ENCODE measurements at regions not wholly inside any gene's neighbourhood (a gene's known extent, or its start where the extent isn't known, plus 50 kb on each side); places are given as distances from the start of the nearest gene placed in this dataset.

DNA sequence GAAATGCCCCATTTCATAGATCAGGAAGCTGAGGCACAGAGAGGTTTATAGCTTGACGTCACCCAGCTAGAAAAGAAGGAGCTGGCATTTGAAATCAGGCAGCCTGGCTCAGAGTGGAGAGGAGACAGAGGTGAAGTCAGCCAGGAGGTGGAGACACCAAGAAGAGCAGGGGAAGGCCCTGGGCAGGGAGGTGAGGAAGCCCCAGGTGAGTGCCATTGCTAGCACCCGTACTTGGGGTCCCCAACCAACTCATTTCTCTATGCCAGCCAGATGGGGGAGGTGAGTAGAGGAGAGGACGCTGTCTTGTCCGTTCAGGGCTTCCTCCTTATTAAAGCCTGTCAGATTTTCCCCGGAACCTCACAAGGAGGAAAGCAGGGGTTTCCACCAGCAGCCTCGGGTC lies 149.6 kb upstream of the TLE3 start:
- DNase-seq (peak in 1 of 5 donors; percentile 35), FAIRE-seq (no peak)
- Histone ChIP-seq H3K27ac (ENCODE audit: low read depth in 2 of 2, low read length in 2 of 2) (no peak overlapping the region), H3K9me3 (ENCODE audit: control insufficient read depth in 2 of 3, insufficient read depth in 1 of 3, low read length in 3 of 3) (no peaks in the 10 kb centered on the region), H3K36me3 (ENCODE audit: control insufficient read depth in 2 of 3, insufficient read depth in 3 of 3, low read length in 3 of 3) (no peaks in the 10 kb centered on the region), H3K4me3 (ENCODE audit: low read length in 3 of 3) (no peak overlapping the region), H3K4me1 (ENCODE audit: control insufficient read depth in 2 of 3, insufficient read depth in 2 of 3, low read depth in 1 of 3, low read length in 3 of 3) (peaks cover 3 to 12% (median 4%) of the 10 kb centered on the region in 3 donors), H3K9ac (ENCODE audit: low read length in 3 of 3) (no peak overlapping the region), H3K27me3 (ENCODE audit: control insufficient read depth, insufficient read depth, low read length) (no peaks in the 10 kb centered on the region)
- intact Hi-C loops (cut with DNase I) = no loop called here
- TF ChIP-seq, protein P1, sequence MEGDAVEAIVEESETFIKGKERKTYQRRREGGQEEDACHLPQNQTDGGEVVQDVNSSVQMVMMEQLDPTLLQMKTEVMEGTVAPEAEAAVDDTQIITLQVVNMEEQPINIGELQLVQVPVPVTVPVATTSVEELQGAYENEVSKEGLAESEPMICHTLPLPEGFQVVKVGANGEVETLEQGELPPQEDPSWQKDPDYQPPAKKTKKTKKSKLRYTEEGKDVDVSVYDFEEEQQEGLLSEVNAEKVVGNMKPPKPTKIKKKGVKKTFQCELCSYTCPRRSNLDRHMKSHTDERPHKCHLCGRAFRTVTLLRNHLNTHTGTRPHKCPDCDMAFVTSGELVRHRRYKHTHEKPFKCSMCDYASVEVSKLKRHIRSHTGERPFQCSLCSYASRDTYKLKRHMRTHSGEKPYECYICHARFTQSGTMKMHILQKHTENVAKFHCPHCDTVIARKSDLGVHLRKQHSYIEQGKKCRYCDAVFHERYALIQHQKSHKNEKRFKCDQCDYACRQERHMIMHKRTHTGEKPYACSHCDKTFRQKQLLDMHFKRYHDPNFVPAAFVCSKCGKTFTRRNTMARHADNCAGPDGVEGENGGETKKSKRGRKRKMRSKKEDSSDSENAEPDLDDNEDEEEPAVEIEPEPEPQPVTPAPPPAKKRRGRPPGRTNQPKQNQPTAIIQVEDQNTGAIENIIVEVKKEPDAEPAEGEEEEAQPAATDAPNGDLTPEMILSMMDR (IDR thresholded peaks at IDR 0.05; ENCODE audit: borderline replicate concordance, extremely low read depth, insufficient read depth) = no peak

DNA sequence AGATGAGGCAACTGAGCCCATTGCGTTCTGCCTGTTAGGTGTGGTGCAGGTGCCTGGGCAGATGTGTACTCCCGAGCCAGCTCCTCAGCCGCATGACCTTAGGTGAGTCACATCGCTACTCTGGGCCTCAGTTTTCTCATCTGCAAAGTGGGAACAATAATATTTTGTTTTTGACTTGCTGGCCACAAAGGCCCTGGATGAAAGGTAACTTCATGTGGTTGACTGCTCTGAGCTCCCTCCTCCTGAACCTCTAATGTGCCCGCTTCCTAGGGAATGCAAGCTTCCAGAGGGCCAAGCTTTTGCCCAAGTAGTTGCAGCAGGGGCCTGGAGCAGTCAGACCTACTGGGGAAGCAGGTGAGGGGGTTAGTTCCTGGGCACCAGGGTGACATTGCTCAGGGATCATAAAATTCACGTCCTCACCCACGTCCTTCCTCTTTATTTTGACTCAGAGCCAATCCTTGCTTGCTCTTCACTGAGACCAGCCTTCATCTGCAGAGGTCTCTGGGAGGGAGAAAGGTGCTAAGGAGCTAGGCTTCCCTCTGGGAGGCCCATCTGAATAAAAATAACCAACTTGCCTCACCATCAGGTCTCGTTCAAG lies 149.0 kb upstream of the TLE3 start:
- Histone ChIP-seq H3K27ac (ENCODE audit: low read depth in 2 of 2, low read length in 2 of 2) (no peak overlapping the region), H3K4me1 (ENCODE audit: control insufficient read depth in 2 of 3, insufficient read depth in 2 of 3, low read depth in 1 of 3, low read length in 3 of 3) (peaks cover 3 to 12% (median 4%) of the 10 kb centered on the region in 3 donors), H3K27me3 (ENCODE audit: control insufficient read depth, insufficient read depth, low read length) (no peaks in the 10 kb centered on the region), H3K36me3 (ENCODE audit: control insufficient read depth in 2 of 3, insufficient read depth in 3 of 3, low read length in 3 of 3) (no peaks in the 10 kb centered on the region), H3K4me3 (ENCODE audit: low read length in 3 of 3) (no peak overlapping the region), H3K9me3 (ENCODE audit: control insufficient read depth in 2 of 3, insufficient read depth in 1 of 3, low read length in 3 of 3) (no peaks in the 10 kb centered on the region), H3K9ac (ENCODE audit: low read length in 3 of 3) (no peak overlapping the region)
- FAIRE-seq (no peak), DNase-seq (no peak)
- intact Hi-C loops (cut with DNase I) = no loop called here
- TF ChIP-seq, protein P1 (IDR thresholded peaks at IDR 0.05; ENCODE audit: borderline replicate concordance, extremely low read depth, insufficient read depth) = no peak

DNA sequence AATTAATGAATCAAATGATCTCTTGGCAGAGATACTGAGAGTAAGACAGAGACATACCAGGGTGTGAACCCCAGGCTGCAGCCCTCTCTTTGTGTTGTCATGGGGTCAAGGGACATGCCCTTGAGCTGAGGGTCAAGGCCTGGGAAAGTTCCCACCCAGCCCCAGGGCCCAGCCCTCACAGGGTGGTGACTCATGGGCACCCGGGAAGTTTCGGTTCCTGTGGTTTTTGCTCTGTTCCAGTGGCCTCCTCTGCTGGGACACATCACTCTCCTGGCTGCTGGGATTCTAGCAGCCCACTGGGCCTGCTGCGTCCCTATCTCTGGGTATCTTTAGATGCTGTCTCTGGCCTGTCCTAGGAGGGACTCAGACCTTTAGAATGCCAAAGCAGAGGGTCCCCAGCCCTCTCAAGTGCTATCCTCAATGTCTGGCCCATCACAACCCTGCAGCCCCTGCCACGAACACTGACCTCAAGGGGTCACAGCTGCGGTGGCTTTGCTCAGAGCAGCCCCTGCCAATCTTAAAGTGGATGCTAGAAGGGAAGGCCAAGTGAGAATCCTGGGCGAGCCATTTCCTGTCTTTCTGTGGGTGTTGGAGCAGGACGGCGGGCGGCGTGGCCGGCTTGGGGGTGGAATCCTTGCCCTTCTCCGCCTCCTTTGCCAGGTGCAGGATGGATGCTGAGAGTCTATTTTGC lies 148.4 kb upstream of the TLE3 start:
- TF ChIP-seq, protein P1 (IDR thresholded peaks at IDR 0.05; ENCODE audit: borderline replicate concordance, extremely low read depth, insufficient read depth) = no peak
- FAIRE-seq = no peak
- intact Hi-C loops (cut with DNase I) = no loop called here
- H3K9ac ChIP-seq (ENCODE audit: low read length in 3 of 3) = no peak overlapping the region
- H3K27ac ChIP-seq (ENCODE audit: low read depth in 2 of 2, low read length in 2 of 2) = no peak overlapping the region
- no peaks in the 10 kb centered on the region for H3K9me3 ChIP-seq (ENCODE audit: control insufficient read depth in 2 of 3, insufficient read depth in 1 of 3, low read length in 3 of 3)
- H3K4me3 ChIP-seq (ENCODE audit: low read length in 3 of 3) = no peak overlapping the region
- no peaks in the 10 kb centered on the region for H3K27me3 ChIP-seq (ENCODE audit: control insufficient read depth, insufficient read depth, low read length)
- H3K4me1 ChIP-seq (ENCODE audit: control insufficient read depth in 2 of 3, insufficient read depth in 2 of 3, low read depth in 1 of 3, low read length in 3 of 3) = peaks cover 2 to 9% (median 3%) of the 10 kb centered on the region in 3 donors
- H3K36me3 ChIP-seq (ENCODE audit: control insufficient read depth in 2 of 3, insufficient read depth in 3 of 3, low read length in 3 of 3) = no peaks in the 10 kb centered on the region
- peak in 1 of 5 donors; percentile 77 for DNase-seq
